HG02973 (cell line): ENCODE measurements at regions not wholly inside any gene's neighbourhood (a gene's known extent, or its start where the extent isn't known, plus 50 kb on each side); places are given as distances from the start of the nearest gene placed in this dataset.
"Not testable (repeated sequence)": the region's sequence is repeated elsewhere in the genome, so short reads cannot be mapped to it uniquely, and the experiment has no call there.

ENCODE experiments used
- ATAC-seq: cut with Tn5 transposase; IDR thresholded peaks from one replicate; pipeline ENCODE4 v1.9.1; 2021; ENCODE audit warnings: moderate library complexity; ENCODE audit not compliant: unreplicated experiment

DNA sequence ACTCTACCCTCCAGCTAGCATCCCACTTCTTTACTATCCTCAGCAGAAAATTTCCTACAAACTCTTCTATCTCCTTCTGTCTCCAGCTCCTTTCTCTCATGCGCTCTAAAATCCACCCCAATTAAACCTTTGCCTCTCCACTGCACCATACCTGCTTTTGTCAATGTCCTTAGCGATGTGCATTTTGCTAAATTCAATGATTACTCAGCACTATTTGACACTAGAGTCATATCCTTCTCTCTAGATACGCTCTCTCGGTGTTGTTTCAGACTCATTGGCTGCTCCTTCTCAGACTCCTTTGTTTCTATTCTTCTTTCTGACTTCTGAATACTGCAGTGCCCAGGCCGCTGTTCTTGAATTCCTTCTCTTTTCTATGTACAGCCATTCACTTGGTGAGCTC is 144.2 kb downstream of the HLX start:
- ATAC-seq = no peak

DNA sequence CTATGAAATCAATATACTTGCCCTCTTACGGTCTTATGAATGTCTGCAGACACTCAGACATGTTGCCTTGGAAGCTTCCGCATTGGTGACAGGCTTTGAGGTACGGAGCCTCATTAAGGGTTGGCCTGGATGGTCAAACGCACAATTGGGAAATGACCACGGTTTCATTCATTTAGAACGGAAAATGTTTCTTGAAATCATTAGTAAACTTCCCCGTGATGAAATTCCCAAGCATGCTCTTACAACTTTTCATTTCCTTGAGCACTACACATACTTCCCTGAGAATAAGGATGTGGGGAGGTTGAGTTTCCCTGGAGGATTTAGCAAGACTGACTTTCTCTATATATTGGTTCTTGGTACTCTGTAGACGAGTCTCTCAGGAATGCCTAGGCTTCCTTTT is 146.3 kb downstream of the HLX start:
- ATAC-seq = no peak

DNA sequence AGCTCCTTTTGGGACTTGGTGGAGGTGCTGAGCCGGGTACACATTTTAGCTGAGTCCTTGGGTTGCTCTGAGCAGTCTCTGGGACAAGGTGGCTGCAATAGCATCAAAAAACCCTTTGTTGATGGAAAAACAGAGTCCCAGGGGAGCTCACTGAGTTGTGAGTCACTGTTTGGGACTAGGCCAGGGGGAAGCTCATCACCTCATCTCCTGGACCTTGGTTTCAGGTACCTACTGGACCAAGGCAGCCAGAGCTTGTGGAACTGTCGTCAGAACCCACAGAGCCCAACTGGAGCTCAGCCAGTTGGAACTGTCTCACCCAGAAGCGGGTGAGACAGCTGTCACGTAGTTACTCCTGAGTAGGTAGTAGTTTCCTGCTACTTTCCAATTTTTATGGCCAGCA is 146.7 kb downstream of the HLX start:
- ATAC-seq = no peak

- no peak for ATAC-seq
Measured at GRCh38 chr1:221029981-221030649, 150.9 kb downstream of the HLX start.

DNA sequence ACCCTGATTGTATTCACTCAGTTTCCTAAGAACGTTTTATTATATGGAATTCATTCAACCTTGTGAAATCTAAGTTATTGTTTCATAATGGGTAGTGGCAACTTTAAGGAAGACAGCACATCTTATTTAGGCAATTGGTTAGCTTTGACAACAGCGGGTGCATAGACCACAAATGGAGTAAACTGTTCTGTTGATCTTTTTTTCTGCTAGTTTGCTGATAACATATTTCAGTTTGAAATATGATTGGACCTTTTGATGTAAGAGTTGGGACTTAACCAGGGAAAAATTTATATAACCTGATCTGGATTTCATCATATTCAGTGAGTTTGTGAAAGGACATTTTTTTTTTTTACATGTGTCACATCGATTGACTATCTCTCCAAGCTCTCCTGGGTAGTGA is 151.7 kb downstream of the HLX start:
- ATAC-seq = no peak

DNA sequence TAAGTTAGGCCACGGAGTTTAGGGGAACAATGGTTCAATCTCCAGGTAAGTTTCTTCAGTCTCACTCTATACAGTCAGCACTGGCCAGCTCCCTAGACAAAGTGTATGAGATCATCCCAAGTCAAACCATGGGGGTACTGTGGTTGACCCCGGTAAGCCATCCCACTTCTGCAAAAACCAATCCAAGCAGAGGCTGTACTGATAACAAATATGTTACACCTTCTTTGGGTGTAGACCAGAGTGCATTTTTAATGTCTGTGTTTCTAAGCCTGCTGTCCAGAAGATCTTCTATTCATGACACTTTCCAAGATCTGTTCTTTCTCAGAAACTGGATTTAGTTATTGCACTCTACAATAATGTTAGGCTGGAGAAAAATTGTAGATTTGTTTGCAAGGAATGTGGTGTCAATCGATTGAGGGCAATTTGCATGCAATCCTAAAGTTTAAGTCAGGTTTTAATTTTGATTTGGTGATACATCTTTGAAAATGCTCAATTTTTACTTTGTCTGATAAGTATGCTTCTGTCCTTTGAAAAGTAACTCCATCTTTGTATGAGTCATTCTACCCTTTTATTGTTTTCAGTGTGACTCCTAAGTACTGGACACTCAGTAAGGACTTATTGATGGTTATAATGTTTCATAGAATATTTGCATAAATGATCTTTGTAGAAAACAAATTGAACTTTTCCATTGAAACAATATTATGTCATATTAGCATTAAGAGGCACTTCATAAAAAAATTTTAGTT is 152.4 kb downstream of the HLX start:
- no peak for ATAC-seq

GRCh38 chr1:221032204-221032585 is 153.0 kb downstream of the HLX start:
- ATAC-seq = no peak

DNA sequence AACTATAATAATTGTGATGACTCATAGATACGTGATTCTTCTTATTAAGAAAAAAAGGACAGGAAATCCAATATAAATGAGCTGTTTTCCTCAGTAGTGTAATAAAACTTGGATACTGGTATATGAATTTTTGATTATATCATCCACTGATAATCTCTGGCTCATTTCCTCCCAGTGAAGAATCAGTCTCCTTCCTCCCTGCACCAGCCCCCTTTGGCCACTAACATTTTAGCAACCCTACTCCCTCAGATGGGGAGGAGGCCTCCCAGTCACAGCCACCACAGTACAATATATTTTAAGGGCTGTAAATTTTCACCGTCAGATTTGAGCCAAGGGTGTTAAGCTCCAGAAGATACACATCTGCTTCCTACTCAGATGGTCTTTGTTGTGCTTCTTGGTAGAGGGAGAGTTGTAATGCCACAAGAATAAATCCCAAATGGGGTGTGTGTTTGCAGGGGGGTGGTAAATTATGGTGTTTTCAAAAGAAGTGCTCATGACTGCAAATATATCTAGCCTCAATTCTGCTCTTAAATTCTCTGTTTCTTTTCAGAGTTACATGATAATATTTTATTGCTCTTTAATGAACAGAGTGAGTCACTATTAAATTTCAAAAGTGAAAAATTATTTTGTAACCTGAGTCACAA is 153.5 kb downstream of the HLX start:
- ATAC-seq = no peak

DNA sequence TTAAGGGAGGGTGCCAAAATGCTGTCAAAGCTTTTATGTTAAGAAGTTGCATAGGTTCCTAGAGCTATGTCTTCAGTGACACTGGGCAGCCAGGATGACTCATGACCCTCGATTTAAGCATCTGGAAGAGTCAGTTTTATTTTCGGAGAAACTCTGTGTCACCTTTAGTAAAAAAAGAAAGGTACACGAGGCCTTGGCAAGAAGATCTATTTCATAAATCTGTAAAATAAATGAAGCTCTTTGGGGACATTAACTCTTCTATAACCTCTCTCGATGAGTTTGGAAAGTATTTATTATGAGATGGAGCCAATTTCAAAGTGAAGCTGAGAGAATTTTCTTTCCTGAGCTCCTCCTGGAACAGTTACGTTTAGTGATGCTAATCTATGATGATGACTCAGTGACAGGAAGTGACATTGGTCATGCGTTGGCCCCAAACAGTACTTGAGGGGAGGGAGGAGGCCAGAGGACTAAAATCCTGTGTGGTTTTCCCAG is 156.5 kb downstream of the HLX start:
- no peak for ATAC-seq

DNA sequence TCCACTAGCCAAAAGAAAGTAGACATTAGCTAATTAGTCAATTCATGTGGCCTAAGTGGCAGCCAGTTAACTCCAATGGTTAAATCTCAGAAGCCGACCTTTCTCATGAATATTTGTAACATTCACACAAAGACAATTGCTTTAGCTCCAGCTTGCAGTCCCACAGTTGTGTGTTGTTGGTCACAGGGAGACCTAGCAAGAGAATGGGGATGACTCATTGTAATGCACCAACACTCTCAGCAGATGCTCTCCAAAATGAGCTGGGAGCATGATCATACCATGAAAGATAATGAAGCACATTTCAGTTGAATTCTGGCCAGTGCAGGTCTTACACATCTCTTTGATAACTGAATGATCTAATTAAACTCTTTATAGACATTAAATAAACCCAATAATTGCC is 160.4 kb downstream of the HLX start:
- ATAC-seq = no peak

DNA sequence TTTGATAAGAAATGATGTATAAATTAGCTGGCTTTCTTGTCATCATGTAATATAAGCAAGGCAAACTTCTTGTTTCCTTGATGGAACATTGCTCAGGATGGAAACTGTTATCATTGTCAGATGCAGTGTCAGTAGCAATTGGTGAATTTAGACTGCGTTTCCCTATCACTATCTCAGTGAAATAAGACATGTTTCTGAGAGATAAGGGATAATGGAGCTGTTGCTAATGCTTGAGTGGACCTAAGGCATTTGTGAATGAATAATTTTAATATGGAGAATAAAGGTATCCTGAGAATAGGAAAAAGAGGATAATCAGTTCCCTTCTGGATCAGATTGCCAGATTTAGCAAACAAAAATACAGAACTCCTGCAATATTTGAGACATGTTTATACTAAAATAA is 160.9 kb downstream of the HLX start:
- ATAC-seq = no peak

- no peak for ATAC-seq
Measured at GRCh38 chr1:221040691-221041285, 161.5 kb downstream of the HLX start.

- no peak for ATAC-seq
Measured at GRCh38 chr1:221044538-221044937, 165.3 kb downstream of the HLX start.

- no peak for ATAC-seq
Measured at GRCh38 chr1:221045151-221045550, 165.9 kb downstream of the HLX start.

DNA sequence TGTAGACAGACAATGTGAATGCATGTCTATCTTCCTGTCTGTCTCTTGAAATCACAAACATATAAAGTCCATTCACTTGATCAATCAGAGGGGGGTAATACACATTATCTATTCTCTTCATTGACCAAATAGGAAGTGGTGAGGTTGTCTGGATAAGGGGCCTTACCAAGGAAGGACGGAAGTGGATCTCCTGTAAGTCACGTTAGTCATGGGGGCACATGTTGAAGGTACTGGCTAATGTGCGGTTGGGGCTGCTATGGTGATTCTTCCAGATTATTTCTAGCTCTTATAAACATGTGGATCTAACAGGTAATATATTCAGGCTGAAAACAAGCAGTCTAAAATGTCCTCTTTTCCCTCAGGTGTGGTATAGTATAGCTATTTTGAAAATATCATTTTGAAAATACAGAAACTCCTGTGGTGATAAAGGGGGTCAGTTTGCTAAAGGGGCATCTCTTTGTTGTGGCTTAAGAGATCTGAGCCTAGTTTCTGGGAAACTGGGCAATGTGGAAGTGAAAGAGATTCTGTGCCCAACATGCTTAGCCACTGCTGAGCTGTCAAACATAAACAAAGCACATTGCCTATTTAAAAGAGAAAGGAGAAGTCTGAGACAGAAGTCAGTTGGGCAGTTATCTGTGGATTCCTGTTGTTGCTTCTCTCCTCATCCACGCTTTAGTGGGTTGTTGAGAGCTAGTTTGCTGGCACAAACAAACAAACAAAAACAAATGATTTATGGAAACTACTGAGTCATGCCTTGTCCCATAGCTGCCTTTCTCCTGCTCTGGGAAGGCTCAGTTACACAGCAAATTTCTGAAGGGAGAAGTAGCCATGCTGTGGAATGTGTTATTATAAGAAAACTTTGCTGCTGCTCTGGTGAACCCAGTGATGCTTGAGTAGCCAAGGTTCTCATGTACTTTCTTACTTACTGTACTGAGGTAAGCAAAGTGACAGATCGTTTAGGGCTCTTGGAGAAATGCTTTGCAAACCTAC is 166.9 kb downstream of the HLX start:
- ATAC-seq = peak; percentile 95

GRCh38 chr1:221051391-221051790 is 172.1 kb downstream of the HLX start:
- ATAC-seq = not testable (repeated sequence)

DNA sequence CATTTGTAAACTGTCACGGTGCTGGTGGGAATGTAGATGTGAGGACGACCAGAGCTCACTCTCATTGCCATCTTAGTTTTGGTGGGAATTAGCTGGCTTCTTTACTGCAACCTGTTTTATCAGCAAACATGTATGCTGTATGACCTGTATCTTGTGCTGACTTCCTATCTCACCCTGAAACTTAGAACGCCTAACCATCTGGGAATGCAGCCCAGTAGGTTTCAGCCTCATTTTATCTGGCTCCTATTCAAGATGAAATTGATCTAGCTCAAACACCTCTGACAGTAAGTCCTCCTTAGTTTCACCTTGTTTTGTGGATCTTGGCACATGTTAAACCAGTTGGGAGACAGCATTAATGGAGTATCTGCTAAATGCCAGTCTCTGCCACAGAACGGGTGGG is 174.6 kb downstream of the HLX start:
- no peak for ATAC-seq

DNA sequence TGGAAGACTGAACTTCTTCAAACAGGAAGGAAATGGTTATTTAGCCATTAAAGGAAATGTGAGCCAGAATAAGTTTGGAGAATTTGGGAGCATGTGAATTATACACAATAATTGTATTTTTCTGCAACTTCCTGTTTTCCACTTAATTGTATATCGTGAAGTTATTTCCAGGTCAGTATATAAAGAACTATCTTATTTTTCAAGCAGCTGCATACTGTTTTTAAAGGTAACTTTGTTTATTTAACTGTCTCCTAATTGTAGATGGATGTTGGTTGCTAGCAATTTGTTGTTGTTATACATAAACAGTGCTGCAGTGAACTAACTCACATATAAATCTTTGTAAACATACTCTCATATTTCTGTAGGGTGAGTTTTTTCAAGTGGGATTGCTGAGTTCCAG is 180.3 kb downstream of the HLX start:
- no peak for ATAC-seq

GRCh38 chr1:221063651-221064050 is 184.4 kb downstream of the HLX start:
- ATAC-seq = no peak

- no peak for ATAC-seq
Measured at GRCh38 chr1:221066351-221067001, 187.2 kb downstream of the HLX start.
